PC-3 (cell line): ENCODE measurements at regions not wholly inside any gene's neighbourhood (a gene's known extent, or its start where the extent isn't known, plus 50 kb on each side); places are given as distances from the start of the nearest gene placed in this dataset.

Experiments
- ATAC-seq: fragments of 200-7000 bp; cut with Tn5 transposase; 2 replicates; pipeline ENCODE4 v1.9.1; 2020; ENCODE audit warnings: mild to moderate bottlenecking, moderate library complexity
- BruUV-seq: library from RNA; stranded (reverse); fragments of 400-500 nt; replicated peaks from 2 replicates; lab custom pipeline; 2021; lab: Mats Ljungman, UMichigan
- CTCF ChIA-PET: fragments of 300-600 bp; sonication (Branson Sonifier 250); formaldehyde crosslinking; loops from one replicate; lab custom pipeline; 2022; ENCODE audit warnings: antibody characterized with exemption; lab: Charles Lee
- POLR2A ChIA-PET: fragments of 300-600 bp; sonication (Branson Sonifier 250); formaldehyde crosslinking; loops from one replicate; lab custom pipeline; 2022; ENCODE audit warnings: antibody characterized with exemption; ENCODE audit not compliant: unreplicated experiment; lab: Charles Lee
- DNase-seq: peaks from one replicate; pipeline ENCODE4 v3.0.0-alpha.2; 2015
- H2AFZ ChIP-seq: fragments of 300-600 bp; sonication (generic); 2 replicates; pipeline ENCODE4 v1.6.0; 2016; ENCODE audit warnings: antibody characterized with exemption, low read length
- H3F3A ChIP-seq: fragments of 300-600 bp; sonication (generic); one replicate; pipeline ENCODE4 v1.6.0; 2017; ENCODE audit warnings: antibody characterized with exemption, low read length, control low read depth, mild to moderate bottlenecking; ENCODE audit not compliant: unreplicated experiment
- H3K27ac ChIP-seq: fragments of 300-600 bp; sonication (generic); 2 replicates; pipeline ENCODE4 v1.5.1; 2016; ENCODE audit warnings: mild to moderate bottlenecking, low read length
- H3K27me3 ChIP-seq: fragments of 300-600 bp; sonication (generic); 2 replicates; pipeline ENCODE4 v1.6.1; 2016; ENCODE audit warnings: low read length, mixed read lengths
- H3K36me3 ChIP-seq: fragments of 300-600 bp; sonication (generic); 2 replicates; pipeline ENCODE4 v1.6.1; 2016; ENCODE audit warnings: low read depth, mixed run types, low read length, mixed read lengths
- H3K4me1 ChIP-seq: fragments of 300-600 bp; sonication (generic); 2 replicates; pipeline ENCODE4 v1.5.1; 2016; ENCODE audit warnings: low read length; ENCODE audit not compliant: insufficient read depth
- H3K4me2 ChIP-seq: fragments of 300-600 bp; sonication (generic); 2 replicates; pipeline ENCODE4 v1.6.0; 2016; ENCODE audit warnings: low read length
- H3K4me3 ChIP-seq: fragments of 300-600 bp; sonication (generic); 2 replicates; pipeline ENCODE4 v1.5.1; 2016; ENCODE audit warnings: mild to moderate bottlenecking, low read length, mixed read lengths
- H3K79me2 ChIP-seq: fragments of 300-600 bp; sonication (generic); 2 replicates; pipeline ENCODE4 v1.6.1; 2017; ENCODE audit warnings: low read length, mixed read lengths
- H3K9ac ChIP-seq: fragments of 300-600 bp; sonication (generic); 2 replicates; pipeline ENCODE4 v1.6.0; 2016; ENCODE audit warnings: mild to moderate bottlenecking, low read length
- H3K9me2 ChIP-seq: fragments of 300-600 bp; sonication (generic); replicated peaks from 2 replicates; pipeline ENCODE4 v1.6.1; 2016; ENCODE audit warnings: mixed run types, low read length, mixed read lengths
- H3K9me3 ChIP-seq: fragments of 300-600 bp; sonication (generic); 2 replicates; pipeline ENCODE4 v1.6.1; 2016; ENCODE audit warnings: low read length, mixed read lengths
- H4K20me1 ChIP-seq: fragments of 300-600 bp; sonication (generic); 2 replicates; pipeline ENCODE4 v1.6.1; 2016; ENCODE audit warnings: low read length, mixed read lengths
- EZH2 ChIP-seq: fragments of 300-600 bp; sonication (generic); IDR thresholded peaks from one replicate; pipeline ENCODE4 v1.6.1; 2017; ENCODE audit warnings: antibody characterized with exemption, mild to moderate bottlenecking, low read length; ENCODE audit not compliant: unreplicated experiment
- EZH2phosphoT487 ChIP-seq: fragments of 300-600 bp; sonication (generic); IDR thresholded peaks from 2 replicates; pipeline ENCODE4 v1.6.1; 2018; ENCODE audit warnings: mild to moderate bottlenecking, antibody characterized with exemption, low read length, borderline replicate concordance
- intact Hi-C: fragments of 100-400 bp; cut with micrococcal nuclease; formaldehyde crosslinking; loops from 2 replicates; pipeline ENCODE4 v1.9.0; 2023
- TF ChIP-seq, protein P1 (sequence below): fragments of 300-600 bp; sonication (generic); conservative IDR thresholded peaks from 2 replicates; pipeline ENCODE4 v1.5.1; 2017; ENCODE audit warnings: antibody characterized with exemption, low read depth, mild to moderate bottlenecking, low read length

DNA sequence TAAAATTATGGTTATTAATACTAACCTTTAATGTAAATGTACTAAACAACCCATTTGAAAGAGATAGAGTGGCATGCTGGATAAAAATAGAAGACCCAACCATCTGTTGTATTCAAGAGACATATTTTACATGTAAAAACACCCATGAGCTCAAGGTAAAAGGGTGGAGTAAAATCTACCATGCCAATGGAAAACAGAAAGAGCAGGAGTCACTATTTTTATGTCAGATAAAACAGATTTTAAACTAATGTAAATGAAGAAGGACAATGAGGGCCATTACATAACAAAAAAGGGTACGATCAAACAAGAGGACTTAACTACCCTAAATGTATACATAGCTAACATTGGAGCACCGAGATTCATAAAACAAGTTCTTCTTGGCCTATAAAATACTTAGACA is 66.3 kb downstream of the ITM2A start:
- no TSS peak for BruUV-seq
- H3K4me1 ChIP-seq, result no peaks in the 10 kb centered on the region
- no peaks in the 10 kb centered on the region for H3K9me3 ChIP-seq

DNA sequence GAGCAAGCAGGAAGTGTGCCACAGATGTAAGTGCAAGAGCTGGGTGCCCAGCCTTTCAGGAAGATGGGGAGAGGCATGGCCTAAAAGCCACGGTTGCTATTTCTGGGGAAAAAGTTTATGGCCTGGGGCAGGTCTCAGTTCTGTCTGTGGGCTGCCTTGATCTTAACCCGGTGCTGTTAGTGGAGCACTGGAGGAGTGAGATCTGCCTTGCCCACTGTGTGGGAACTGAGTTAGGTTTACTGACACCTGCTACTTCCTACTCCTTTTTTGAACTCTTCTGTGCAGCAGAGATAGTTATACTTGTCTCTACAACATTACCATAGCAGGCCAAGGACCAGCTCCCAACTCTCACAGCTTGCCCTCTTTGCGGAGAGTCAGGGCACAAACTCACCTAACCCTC is 76.5 kb downstream of the ITM2A start:
- Histone ChIP-seq H3K79me2 (no peaks in the 10 kb centered on the region), H3K9me2 (no peaks in the 10 kb centered on the region), H3K4me2 (no peak overlapping the region), H3F3A (no peaks in the 10 kb centered on the region), H3K27me3 (no peaks in the 10 kb centered on the region), H3K9ac (no peak overlapping the region), H3K36me3 (no peaks in the 10 kb centered on the region), H4K20me1 (no peaks in the 10 kb centered on the region), H3K4me1 (no peaks in the 10 kb centered on the region), H3K9me3 (no peaks in the 10 kb centered on the region), H2AFZ (no peak overlapping the region), H3K4me3 (no peak overlapping the region), H3K27ac (no peak overlapping the region)
- no peak for DNase-seq
- no peak for ATAC-seq
- ChIA-PET POLR2A (no interaction called here), CTCF (no interaction called here)
- TF ChIP-seq EZH2phosphoT487 (no peak), EZH2 (no peak)
- TF ChIP-seq, protein P1, sequence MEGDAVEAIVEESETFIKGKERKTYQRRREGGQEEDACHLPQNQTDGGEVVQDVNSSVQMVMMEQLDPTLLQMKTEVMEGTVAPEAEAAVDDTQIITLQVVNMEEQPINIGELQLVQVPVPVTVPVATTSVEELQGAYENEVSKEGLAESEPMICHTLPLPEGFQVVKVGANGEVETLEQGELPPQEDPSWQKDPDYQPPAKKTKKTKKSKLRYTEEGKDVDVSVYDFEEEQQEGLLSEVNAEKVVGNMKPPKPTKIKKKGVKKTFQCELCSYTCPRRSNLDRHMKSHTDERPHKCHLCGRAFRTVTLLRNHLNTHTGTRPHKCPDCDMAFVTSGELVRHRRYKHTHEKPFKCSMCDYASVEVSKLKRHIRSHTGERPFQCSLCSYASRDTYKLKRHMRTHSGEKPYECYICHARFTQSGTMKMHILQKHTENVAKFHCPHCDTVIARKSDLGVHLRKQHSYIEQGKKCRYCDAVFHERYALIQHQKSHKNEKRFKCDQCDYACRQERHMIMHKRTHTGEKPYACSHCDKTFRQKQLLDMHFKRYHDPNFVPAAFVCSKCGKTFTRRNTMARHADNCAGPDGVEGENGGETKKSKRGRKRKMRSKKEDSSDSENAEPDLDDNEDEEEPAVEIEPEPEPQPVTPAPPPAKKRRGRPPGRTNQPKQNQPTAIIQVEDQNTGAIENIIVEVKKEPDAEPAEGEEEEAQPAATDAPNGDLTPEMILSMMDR, result no peak
- intact Hi-C loops, result no loop called here
- no TSS peak for BruUV-seq

More for the DNA sequence above, 66.3 kb downstream of the ITM2A start:
- no peaks in the 10 kb centered on the region for H4K20me1 ChIP-seq
- ChIA-PET CTCF (no interaction called here), POLR2A (no interaction called here)
- H3F3A ChIP-seq, result no peaks in the 10 kb centered on the region
- no peak for TF ChIP-seq EZH2phosphoT487
- no peak for TF ChIP-seq EZH2
- TF ChIP-seq, protein P1, result no peak
- ATAC-seq (no peak), DNase-seq (no peak)
- no peak overlapping the region for H3K27ac ChIP-seq
- H2AFZ ChIP-seq, result no peak overlapping the region
- H3K36me3 ChIP-seq, result no peaks in the 10 kb centered on the region
- no peak overlapping the region for H3K4me3 ChIP-seq
- no peak overlapping the region for H3K9ac ChIP-seq
- H3K79me2 ChIP-seq, result no peaks in the 10 kb centered on the region
- H3K27me3 ChIP-seq, result no peaks in the 10 kb centered on the region
- H3K4me2 ChIP-seq, result no peak overlapping the region
- H3K9me2 ChIP-seq, result no peaks in the 10 kb centered on the region
- intact Hi-C loops, result no loop called here

DNA sequence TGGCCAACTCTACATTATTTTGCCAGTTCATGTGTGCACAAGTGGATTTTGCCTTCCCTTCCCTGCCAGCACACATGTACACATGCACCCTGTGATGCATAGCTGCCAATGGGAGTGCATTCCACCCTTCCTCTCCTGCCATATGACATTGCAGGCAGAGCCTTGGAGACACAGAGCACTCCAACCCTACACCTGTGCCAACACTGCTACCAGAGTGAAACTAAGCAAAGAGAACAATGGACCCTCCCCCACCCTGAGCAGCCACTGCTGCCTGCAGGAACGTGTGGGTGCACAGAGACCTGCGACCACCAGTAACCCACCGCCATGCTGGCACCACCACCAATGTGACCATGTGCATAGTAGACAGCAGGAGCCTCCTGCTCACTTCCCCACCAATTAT is 78.4 kb downstream of the ITM2A start:
- Histone ChIP-seq H3K27ac (no peak overlapping the region), H4K20me1 (no peaks in the 10 kb centered on the region), H3K9me2 (no peaks in the 10 kb centered on the region), H3F3A (no peaks in the 10 kb centered on the region), H3K4me3 (no peak overlapping the region), H3K36me3 (no peaks in the 10 kb centered on the region), H3K27me3 (no peaks in the 10 kb centered on the region), H3K4me1 (no peaks in the 10 kb centered on the region), H3K4me2 (no peak overlapping the region), H3K9ac (no peak overlapping the region), H3K9me3 (no peaks in the 10 kb centered on the region), H2AFZ (no peak overlapping the region), H3K79me2 (no peaks in the 10 kb centered on the region)
- ATAC-seq (no peak), DNase-seq (no peak)
- no TSS peak for BruUV-seq
- intact Hi-C loops, result no loop called here
- ChIA-PET CTCF (no interaction called here), POLR2A (no interaction called here)
- TF ChIP-seq EZH2phosphoT487 (no peak), EZH2 (no peak)
- TF ChIP-seq, protein P1, result no peak
